ENCODE measurements at regions not wholly inside any gene's neighbourhood (a gene's known extent, or its start where the extent isn't known, plus 50 kb on each side); places are given as distances from the start of the nearest gene placed in this dataset.

DNA sequence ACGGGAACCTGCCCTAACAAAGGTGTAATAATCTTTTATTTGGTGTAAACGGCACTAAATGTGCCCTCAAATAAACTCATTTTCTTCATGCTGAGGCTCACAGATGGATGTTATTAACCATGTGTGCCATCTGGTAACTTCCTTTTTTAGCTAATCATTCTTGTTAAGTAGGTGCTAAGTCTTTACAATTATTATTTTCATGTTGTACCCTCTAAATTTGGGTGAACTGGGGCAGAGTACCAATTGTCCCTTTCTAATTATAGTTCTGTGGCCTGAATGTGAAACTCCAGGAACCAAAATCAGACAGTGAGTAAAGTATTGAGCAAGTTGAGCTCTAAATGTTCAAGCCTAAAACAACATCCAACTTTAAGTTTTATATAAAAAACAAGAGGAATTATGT, 220.7 kb upstream of the CADM2 start:
- Histone ChIP-seq H2AFZ (ENCODE audit: low read length) (peak overlapping the region; percentile 49), H2BK5ac (ENCODE audit: low read depth, low read length) (no peak overlapping the region), H3K36me3 (ENCODE audit: control insufficient read depth in 2 of 4, insufficient read depth in 4 of 4, low read length in 3 of 4) (no peaks in the 10 kb centered on the region), H3K23ac (ENCODE audit: insufficient read length) (no peak overlapping the region), H3K56ac (replicated peaks; ENCODE audit: insufficient read length, low read depth, low read length) (no peak overlapping the region), H2BK120ac (replicated peaks; ENCODE audit: low read depth, low read length) (no peak overlapping the region), H3K79me1 (ENCODE audit: low read depth, low read length) (no peaks in the 10 kb centered on the region), H2BK12ac (ENCODE audit: low read depth, low read length) (no peak overlapping the region), H4K91ac (replicated peaks; ENCODE audit: insufficient read length, low read length) (no peak overlapping the region), H4K20me1 (replicated peaks in 1 of 2; ENCODE audit: control insufficient read depth in 1 of 2, insufficient read depth in 2 of 2, low read length in 2 of 2) (no peaks in the 10 kb centered on the region), H4K5ac (ENCODE audit: insufficient read length, low read depth, low read length) (no peak overlapping the region), H3K23me2 (ENCODE audit: low read depth, low read length) (no peaks in the 10 kb centered on the region), H2BK15ac (ENCODE audit: low read length) (no peak overlapping the region), H3K4me3 (ENCODE audit: extremely low read depth in 1 of 4, insufficient read depth in 2 of 4, low read depth in 3 of 4, low read length in 4 of 4) (no peak overlapping the region), H3K27ac (ENCODE audit: low read depth, low read length) (no peak overlapping the region), H3K4me2 (ENCODE audit: insufficient read depth in 1 of 2, low read depth in 2 of 2, low read length in 2 of 2) (no peak overlapping the region), H3K18ac (ENCODE audit: extremely low read depth, low read length) (no peak overlapping the region), H3K9ac (replicated peaks in 1 of 4; ENCODE audit: extremely low read depth in 1 of 4, low read depth in 3 of 4, low read length in 3 of 4) (no peak overlapping the region), H3K4me1 (replicated peaks in 1 of 4; ENCODE audit: control insufficient read depth in 3 of 4, insufficient read depth in 4 of 4, low read length in 3 of 4) (no peaks in the 10 kb centered on the region), H4K8ac (ENCODE audit: extremely low read depth, insufficient read depth, low read length) (no peak overlapping the region), H2BK20ac (ENCODE audit: low read length) (no peak overlapping the region), H3K14ac (ENCODE audit: insufficient read length) (no peak overlapping the region), H3K4ac (replicated peaks; ENCODE audit: insufficient read length, low read depth, low read length) (no peak overlapping the region), H3K79me2 (ENCODE audit: control insufficient read depth in 1 of 2, insufficient read depth in 2 of 2, low read length in 2 of 2) (no peaks in the 10 kb centered on the region), H3K27me3 (replicated peaks in 1 of 4; ENCODE audit: control insufficient read depth in 3 of 4, extremely low read depth in 1 of 4, insufficient read depth in 3 of 4, low read length in 3 of 4) (no peaks in the 10 kb centered on the region), H2AK5ac (ENCODE audit: low read depth, low read length) (no peak overlapping the region), H3K9me3 (ENCODE audit: insufficient read depth in 2 of 2, low read depth in 1 of 2, low read length in 1 of 2) (no peaks in the 10 kb centered on the region)
- 72% methylated on average over 2 of the region's 2 CpGs; no CpG with 5 or more reads in 1 of the 2 experiments for WGBS, 2 experiments (ENCODE audit: extremely low coverage in 1 of 2, insufficient coverage in 1 of 2, insufficient read length in 1 of 2, insufficient replicate concordance in 2 of 2, low coverage in 1 of 2, low lambda C conversion rate in 2 of 2, missing lambda C conversion rate in 1 of 2)
- FAIRE-seq = no peak
- DNase-seq (ENCODE audit: low read depth in 1 of 2, low spot score in 2 of 2) = no peak
- ChIA-PET CTCF (ENCODE audit: partially characterized antibody) (no interaction called here), POLR2A (ENCODE audit: partially characterized antibody) (no interaction called here)
- TF ChIP-seq CHD1 (IDR thresholded peaks at IDR 0.05; ENCODE audit: low read depth, low read length) (no peak), CTBP2 (IDR thresholded peaks at IDR 0.05; ENCODE audit: borderline replicate concordance, insufficient read depth, insufficient read length, low read length) (no peak), RFX5 (IDR thresholded peaks at IDR 0.05; ENCODE audit: borderline replicate concordance, low read depth, low read length) (no peak), EP300 (IDR thresholded peaks at IDR 0.05; ENCODE audit: borderline replicate concordance in 1 of 2, low read depth in 2 of 2, low read length in 2 of 2) (no peak), SP1 (IDR thresholded peaks at IDR 0.05; ENCODE audit: low read depth, low read length) (no peak), TAF1 (IDR thresholded peaks at IDR 0.05; ENCODE audit: low read depth, low read length) (no peak), SRF (IDR thresholded peaks at IDR 0.05; ENCODE audit: low read depth, low read length) (no peak)
